Endothelial cell (in vitro differentiated cells): ENCODE measurements at regions not wholly inside any gene's neighbourhood (a gene's known extent, or its start where the extent isn't known, plus 50 kb on each side); places are given as distances from the start of the nearest gene placed in this dataset.

Experiments used
- DNase-seq: peaks from one replicate; pipeline ENCODE4 v3.0.0; 2021; ENCODE audit warnings: low spot score
- H3K27ac Mint-ChIP-seq: one replicate; pipeline ENCODE4 v1.8.0; 2021; ENCODE audit warnings: mixed read lengths, inconsistent platforms; ENCODE audit not compliant: unreplicated experiment
- H3K27me3 Mint-ChIP-seq: one replicate; pipeline ENCODE4 v1.8.0; 2021; ENCODE audit warnings: mild to moderate bottlenecking, moderate library complexity, mixed read lengths, inconsistent platforms; ENCODE audit not compliant: unreplicated experiment
- H3K36me3 Mint-ChIP-seq: one replicate; pipeline ENCODE4 v1.8.0; 2021; ENCODE audit warnings: mild to moderate bottlenecking, low read depth, mixed read lengths, inconsistent platforms; ENCODE audit not compliant: unreplicated experiment
- H3K4me1 Mint-ChIP-seq: one replicate; pipeline ENCODE4 v1.8.0; 2021; ENCODE audit warnings: mild to moderate bottlenecking, mixed read lengths, inconsistent platforms; ENCODE audit not compliant: unreplicated experiment
- H3K4me3 Mint-ChIP-seq: one replicate; pipeline ENCODE4 v1.8.0; 2021; ENCODE audit warnings: mild to moderate bottlenecking, mixed read lengths, inconsistent platforms; ENCODE audit not compliant: unreplicated experiment
- H3K9me3 Mint-ChIP-seq: one replicate; pipeline ENCODE4 v1.8.0; 2021; ENCODE audit warnings: mixed read lengths, inconsistent platforms; ENCODE audit not compliant: unreplicated experiment
- TF ChIP-seq, protein P1 (sequence below): fragments of 200-600 bp; sonication (generic); IDR thresholded peaks from one replicate; pipeline ENCODE4 v1.5.0; 2021; ENCODE audit warnings: antibody characterized with exemption; ENCODE audit not compliant: unreplicated experiment

DNA sequence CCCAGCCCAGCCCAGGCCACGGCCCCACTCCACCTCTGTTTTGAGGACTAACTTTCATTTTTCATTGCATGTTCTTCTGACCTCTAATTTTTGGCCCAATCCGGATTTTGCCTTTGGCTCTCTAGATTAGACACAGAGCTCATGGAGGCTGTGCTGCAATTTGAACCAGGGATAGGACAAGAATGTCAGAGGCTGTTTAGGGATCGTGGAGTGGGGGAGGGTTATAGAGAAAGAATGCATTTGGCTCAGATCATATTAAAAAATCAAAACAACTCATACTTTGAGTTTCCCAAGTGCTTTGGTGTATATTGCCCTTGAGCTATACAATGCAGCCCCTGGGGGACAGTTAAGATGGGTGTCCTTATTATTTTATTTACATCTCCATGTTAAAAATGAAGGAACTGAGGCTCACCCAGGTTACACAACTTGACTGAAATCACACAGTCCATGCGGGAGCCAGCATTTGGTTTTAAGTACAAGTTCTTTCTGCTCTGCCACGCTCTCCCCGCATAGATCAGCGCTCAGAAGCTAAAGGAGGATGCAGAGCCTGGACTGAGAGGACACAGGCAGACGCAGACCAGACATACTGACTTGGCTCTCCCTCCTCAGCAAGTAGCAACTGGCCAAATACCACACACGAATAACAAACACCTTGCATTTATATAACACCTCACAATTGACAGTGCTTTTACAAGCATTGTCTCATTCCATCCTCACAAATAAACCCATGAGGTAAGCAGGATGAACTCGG, 126.4 kb upstream of the RAI14 start:
- no peak for DNase-seq
- no peaks in the 10 kb centered on the region for H3K27me3 Mint-ChIP-seq
- no peaks in the 10 kb centered on the region for H3K4me1 Mint-ChIP-seq
- H3K4me3 Mint-ChIP-seq: no peak overlapping the region
- no peaks in the 10 kb centered on the region for H3K9me3 Mint-ChIP-seq
- H3K27ac Mint-ChIP-seq: no peak overlapping the region
- no peaks in the 10 kb centered on the region for H3K36me3 Mint-ChIP-seq
- TF ChIP-seq, protein P1, sequence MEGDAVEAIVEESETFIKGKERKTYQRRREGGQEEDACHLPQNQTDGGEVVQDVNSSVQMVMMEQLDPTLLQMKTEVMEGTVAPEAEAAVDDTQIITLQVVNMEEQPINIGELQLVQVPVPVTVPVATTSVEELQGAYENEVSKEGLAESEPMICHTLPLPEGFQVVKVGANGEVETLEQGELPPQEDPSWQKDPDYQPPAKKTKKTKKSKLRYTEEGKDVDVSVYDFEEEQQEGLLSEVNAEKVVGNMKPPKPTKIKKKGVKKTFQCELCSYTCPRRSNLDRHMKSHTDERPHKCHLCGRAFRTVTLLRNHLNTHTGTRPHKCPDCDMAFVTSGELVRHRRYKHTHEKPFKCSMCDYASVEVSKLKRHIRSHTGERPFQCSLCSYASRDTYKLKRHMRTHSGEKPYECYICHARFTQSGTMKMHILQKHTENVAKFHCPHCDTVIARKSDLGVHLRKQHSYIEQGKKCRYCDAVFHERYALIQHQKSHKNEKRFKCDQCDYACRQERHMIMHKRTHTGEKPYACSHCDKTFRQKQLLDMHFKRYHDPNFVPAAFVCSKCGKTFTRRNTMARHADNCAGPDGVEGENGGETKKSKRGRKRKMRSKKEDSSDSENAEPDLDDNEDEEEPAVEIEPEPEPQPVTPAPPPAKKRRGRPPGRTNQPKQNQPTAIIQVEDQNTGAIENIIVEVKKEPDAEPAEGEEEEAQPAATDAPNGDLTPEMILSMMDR: no peak

DNA sequence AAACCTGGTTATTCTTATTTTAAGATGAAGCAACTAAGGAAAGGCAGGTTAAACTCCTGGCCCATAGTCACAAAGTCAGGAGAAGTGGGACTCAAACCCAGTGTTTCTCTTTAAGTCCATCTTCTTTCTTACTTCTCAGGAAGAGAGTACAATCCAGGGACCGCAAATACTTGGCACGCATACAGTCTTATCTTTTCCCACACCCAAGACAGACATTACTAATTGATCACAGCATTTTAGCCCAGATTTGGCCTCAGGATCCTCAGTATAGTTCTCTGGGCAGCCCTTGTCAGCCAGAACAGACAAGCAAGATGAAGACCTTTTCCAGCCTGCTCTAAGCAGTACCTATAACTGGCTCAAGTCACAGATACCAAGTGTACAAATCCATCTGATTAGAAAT, 125.5 kb upstream of the RAI14 start:
- Mint-ChIP-seq H3K27me3 (no peaks in the 10 kb centered on the region), H3K4me1 (no peaks in the 10 kb centered on the region), H3K27ac (no peak overlapping the region), H3K4me3 (no peak overlapping the region), H3K36me3 (no peaks in the 10 kb centered on the region), H3K9me3 (no peaks in the 10 kb centered on the region)
- TF ChIP-seq, protein P1: no peak
- no peak for DNase-seq

DNA sequence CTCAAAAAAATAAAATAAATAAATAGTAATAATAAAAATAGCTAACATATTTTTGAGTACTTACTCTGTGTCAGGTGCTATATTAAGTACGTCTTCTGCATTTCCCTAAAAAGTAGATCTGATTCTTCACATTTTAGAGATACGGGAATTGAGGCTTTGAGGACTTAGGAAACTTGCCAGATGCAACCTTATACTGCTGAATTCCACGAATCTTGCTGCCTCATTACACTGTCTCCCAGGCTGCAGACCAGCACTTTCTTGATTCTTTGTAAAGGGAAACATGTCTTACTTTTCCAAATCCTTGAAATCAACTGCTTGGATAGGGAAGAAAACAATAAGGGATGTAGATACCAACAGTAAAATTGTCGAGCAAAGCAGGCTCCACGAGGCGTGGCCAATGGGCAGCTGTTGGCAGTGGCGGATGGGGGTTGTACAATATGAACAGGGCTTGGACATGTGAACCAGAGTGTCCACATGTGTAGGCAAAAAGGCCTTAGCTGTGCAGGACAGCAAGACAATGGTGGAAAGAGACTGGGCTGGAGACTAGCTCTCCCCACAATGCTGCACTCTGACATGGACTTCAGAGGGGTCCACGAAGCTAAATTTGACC, 124.3 kb upstream of the RAI14 start:
- Mint-ChIP-seq H3K9me3 (no peaks in the 10 kb centered on the region), H3K27me3 (no peaks in the 10 kb centered on the region), H3K4me3 (no peak overlapping the region), H3K27ac (no peak overlapping the region), H3K4me1 (no peaks in the 10 kb centered on the region), H3K36me3 (no peaks in the 10 kb centered on the region)
- TF ChIP-seq, protein P1: no peak
- DNase-seq: no peak

DNA sequence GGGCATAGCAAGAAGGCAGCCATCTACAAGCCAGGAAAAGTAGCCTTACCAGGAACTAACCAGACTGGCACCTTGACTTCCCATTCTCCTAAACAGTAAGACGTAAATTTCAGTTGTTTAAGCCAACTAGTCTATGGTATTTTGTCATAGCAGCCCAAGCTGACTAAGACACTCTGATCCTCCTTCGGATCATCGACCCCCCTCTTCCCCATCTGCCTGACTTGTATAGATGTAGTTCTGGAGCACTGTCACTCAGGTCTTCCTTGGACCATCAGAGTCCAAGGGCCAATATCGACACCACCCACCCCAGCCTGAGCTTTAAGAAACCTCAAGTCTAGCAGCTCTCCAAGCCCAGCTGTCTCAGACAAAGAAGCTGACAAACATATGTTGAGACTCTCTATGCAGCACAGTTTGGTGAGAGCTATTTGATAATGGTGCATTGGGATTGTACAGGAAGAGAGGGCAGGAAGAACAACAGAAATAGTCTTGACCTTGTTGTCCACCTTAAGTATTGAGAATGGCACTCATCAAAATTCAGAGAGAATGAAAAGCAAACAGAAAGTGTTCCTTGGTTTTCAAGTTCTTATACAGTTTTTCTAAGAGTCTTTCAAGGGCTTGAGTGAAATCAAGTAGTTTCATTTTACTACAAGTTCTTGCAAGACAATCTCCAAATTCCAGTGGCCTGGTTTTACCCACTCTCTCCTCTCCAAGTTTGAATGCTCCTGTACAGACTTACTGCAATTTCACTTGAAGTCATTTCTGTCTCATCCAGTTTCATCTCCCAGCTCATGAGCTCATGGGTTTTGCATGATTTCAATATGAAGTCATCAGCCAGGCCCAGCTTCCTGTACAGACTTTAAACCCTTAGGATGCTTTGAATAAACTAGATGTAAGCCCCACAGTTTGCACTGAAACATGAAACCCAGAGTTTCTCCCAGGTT, 122.3 kb upstream of the RAI14 start:
- Mint-ChIP-seq H3K9me3 (no peaks in the 10 kb centered on the region), H3K27me3 (no peaks in the 10 kb centered on the region), H3K4me1 (no peaks in the 10 kb centered on the region), H3K4me3 (no peak overlapping the region), H3K27ac (no peak overlapping the region), H3K36me3 (no peaks in the 10 kb centered on the region)
- TF ChIP-seq, protein P1: no peak
- no peak for DNase-seq
